Hypothalamus (tissue), 51 donors: ENCODE measurements at regions not wholly inside any gene's neighbourhood (a gene's known extent, or its start where the extent isn't known, plus 50 kb on each side); places are given as distances from the start of the nearest gene placed in this dataset.
A peak's percentile ranks its signal among the peaks of the same experiment; 100 is the strongest.

Experiments
- DNase-seq, 51 donors: peaks; one replicate each; lab custom pipeline; 2025; lab: John Stamatoyannopoulos, UW

DNA sequence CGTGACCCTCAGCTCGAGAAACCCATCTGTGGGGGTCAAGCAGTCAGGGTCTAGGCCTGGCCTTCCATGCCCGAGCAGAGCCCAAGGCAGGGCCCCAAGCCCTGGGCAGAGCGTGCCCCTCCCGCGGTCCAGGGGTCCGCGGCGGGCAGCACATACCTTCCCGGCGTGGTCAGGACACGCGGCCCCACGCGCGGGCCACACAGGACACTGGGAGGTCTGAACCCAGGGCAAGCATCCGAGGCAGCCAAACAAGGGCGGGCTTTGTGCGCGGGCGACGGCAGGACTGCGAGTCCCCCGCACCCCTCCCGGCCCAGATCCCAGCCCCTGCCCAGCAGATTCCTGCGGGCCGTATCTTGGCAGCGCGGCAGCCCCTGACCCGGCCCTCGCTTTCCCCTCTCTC is 61.6 kb upstream of the ACAN start:
- DNase-seq, result peak in 14 of 51 donors; percentile 1 to 53 (median 9)

DNA sequence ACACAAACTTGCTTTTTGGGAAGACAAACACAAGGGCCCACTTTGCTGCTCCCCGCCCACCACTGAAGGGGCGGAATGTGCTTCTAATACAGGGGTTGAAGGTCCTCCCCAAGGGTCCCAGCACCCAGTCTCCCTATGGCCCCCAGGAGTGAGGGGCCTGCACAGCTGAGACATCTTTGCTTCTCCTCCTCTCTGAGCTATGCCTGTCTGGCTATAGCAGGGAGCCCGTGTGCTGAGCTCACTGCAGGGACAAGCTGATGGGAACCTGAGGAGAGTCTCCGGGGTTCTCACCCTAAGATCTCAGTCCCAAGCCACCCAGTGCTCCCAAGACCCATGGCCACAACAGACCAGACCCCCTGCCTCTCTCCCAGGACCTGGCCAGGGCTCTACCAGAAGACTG is 61.1 kb upstream of the ACAN start:
- DNase-seq, result no peak

DNA sequence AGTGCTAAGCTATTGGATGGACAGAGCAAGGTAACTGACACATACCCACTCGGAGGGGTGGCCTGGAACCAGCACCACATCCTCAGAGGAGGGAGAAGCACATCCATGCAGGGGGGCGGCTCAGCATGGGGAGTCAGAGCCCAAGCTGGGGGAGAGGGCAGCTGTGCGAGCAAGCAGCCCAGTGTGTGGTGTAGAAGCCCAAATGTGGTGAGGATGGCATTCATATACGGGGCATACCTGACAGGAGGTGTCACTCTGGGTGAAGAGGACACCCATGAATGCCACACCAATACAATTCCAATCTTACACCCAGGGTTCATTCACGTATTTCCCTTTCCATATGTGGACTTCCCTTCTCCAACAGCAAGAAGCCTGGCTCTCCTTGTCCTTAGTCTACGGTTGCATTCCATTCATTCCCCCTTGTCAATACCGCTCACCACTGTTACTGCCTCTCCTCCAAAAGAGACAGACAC is 58.7 kb upstream of the ACAN start:
- no peak for DNase-seq

DNA sequence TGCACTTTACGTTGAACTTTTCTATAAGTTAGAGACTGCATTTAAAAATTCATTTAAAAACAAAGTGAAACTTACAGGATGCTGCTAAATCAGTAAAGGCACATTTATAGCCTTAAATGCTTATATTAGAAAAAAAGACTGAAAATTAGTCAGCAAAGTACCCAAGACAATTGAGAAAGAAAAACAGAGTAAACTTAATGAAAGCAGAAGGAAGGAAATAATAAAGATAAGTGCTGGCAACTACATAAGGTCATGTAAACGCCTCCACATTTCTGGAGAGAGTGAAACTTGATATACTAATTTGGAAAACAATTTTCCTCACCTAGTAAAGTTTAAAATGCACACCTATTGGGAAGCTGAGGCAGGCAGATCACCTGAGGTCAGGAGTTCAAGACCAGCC is 58.2 kb upstream of the ACAN start:
- DNase-seq, result no peak

DNA sequence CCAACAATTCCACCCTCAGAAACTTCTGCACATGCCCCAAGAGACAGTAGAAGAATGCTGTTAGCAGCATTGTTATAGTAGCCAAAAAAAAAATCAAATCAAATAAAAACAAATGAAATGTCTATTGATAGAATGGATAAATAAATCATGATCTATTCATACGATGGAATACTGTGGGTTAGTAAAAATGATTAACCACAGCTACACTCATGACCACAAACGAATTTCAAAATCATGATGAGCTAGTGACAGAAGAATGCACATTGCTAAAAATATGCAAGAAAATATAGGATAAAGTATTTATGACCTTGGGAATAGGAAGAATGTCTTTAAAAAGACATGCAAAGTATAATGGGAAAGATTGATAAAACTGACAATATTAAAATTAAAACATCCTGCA is 57.5 kb upstream of the ACAN start:
- DNase-seq, result no peak

DNA sequence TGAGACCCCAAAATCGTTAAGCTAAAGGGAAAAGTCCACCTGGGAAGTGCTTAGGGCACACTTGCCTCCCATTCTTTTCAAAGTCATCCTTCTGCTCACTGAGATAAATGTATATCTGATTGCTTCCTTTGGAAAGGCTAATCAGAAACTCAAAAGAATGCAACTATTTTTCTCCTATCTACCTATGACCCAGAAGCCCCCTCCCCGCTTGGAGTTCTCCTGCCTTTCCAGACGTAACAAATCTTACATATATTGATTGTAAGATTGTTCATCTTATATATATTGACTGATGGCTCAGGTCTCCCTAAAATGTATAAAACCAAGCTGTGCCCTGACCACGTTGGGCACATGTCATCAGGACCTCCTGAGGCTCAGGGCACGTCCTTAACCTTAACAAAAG is 56.8 kb upstream of the ACAN start:
- no peak for DNase-seq

DNA sequence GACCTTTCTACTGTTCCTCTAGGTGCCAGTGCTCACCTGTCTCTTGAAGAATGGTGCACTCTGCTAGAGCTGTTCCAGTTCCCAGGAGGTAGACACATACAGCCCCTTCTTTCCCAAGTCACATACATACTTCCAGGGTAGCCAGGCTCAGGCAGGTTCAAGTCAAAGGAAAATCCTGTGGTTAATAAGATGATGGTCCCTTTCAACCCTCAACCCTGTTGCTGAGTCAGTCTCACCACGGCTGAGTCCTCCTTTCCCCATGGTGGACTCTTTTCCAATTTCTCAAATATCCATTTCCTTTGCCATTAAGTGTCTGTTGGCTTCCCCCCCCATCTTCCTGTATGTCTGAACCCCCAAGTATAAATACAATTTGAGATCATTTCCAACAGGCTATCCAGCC is 56.1 kb upstream of the ACAN start:
- no peak for DNase-seq

DNA sequence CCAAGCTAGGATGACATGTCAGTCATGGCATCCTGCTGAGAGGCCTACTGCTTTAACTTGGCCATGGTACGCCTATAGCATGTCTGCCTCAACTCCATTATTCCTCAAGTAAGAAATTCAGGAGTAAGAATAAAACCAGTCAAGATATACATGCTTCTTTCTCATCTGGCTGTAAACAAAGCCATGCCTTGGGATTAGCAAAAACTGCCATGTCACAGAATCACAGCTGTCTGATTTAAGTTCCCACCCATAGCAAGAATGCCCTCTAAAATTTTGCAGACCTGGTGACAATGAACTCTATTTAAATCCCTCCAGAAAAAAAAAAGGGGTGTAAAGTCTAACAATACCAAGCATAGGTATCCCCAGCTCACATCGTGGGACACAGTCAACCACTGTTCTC is 55.6 kb upstream of the ACAN start:
- DNase-seq, result no peak

DNA sequence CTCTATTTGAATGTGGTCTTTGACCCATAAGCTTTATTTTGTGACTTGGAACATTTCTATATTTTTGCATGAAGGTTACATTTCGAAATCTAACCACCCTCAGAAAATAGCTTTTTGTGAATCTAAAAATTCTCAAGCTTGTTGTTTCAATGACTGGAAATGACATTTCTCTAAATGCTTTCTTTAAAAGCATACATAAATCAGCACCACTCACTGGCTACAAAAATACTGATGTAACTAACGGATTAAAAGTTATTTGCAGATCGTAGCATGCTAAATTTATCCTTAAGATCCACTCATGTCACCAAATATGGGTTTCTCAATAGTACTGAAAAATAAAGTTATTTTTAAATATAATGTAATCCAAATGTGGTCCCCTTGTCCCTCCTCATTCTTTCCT is 55.2 kb upstream of the ACAN start:
- no peak for DNase-seq

DNA sequence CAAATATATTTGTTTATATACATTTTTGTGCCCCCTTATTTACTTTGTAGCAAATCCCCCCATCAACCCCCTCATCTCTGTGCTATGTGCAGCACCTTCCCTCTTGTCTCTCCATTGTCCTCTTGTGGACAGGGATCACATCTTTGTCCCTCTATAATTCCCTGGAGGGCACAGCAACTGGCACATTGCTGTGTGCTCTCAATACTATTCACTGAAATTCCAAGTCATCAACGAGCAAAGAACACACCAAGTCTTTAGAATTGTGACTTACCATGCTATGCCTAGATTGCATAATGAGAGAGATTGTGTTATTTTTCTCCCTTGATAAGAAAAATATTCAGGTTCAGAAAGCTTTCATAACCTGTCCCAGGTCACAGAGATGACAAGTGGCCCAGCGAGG is 54.6 kb upstream of the ACAN start:
- no peak for DNase-seq

DNA sequence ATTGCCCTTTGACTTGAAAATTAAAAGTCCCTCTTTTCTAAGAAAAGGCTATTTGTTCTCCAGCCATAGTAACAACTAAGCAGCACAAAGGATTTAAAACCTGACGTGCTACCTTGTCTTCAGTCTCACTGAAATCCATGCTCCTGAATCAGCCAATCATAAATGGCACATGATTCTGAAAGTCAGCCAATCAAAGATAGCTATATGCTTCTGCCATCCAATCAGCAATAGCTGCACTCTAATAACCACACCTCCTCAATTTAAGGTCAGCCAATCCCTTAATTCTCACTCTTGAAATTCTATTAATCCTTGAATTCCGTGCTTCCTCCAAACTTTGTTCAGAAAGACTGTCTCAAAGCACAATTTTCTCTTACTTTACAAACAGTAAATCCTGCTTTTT is 53.5 kb upstream of the ACAN start:
- no peak for DNase-seq

DNA sequence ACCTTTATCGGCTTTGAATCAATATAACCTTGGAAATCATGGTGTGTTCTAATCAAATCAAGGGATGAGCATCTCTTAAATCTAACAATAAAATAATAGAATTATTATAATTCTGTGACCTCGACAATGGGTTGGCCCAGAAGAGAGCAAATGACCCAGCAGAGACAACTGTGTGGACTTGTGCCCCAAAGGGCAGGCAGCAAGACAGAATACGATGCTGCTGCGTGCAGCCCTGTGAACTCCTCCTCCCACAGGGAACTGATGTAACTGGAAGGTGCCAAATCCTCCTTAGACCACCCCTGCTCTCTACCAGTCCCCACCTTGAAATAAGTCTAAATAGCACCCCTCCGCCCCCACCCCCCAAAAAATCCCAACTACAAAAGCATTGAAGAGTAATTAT is 50.7 kb upstream of the ACAN start:
- no peak for DNase-seq

DNA sequence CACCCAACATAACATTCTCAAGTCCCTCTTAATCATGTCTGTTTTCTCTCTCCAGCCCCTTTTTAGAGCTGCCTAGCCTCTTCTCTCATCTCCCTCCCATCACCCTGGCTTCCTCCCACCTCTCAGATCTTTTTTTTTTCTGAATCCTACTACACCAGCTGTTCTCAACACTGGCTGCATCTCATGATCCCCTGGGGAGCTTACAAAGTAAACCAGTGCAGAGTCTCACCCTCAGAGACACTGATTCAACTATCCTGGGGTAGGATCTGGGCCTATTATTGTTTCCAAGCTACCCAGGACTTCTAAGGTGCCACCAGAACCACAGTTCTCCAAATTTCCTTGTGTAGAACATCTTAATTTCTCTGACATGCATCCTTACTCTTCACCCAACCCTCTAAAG is 50.3 kb upstream of the ACAN start:
- no peak for DNase-seq
